ENCODE measurements at regions not wholly inside any gene's neighbourhood (a gene's known extent, or its start where the extent isn't known, plus 50 kb on each side); places are given as distances from the start of the nearest gene placed in this dataset.

DNA sequence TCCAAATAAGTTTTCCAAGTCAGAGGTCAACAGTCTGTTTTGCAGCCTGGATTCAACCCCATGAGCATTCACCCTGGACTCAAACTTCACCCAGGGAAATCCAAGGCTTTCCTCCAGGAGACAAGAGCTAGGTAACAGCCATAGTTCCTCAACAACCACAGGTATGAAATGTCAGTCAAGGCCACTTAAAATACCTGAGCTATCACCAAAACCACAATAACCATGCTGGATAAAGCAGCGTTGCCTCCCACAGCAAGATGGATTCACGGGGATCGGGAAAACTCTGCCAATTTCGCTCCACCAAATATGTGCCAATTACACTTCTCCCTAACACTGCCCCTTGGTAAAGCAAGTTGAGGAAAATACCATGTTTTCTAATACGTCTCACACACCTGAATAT is 444.1 kb upstream of the KLF6 start:
- no peak overlapping the region for H3K27ac ChIP-seq (ENCODE audit: extremely low read depth, low read depth, low read length)
- H3K4me1 ChIP-seq (ENCODE audit: control insufficient read depth, insufficient read depth, low read length) = no peaks in the 10 kb centered on the region
- H3K4me3 ChIP-seq (ENCODE audit: low read depth, low read length) = no peak overlapping the region
- TF ChIP-seq ZNF266 (tag by site-specific recombination; IDR thresholded peaks at IDR 0.05; ENCODE audit: low read depth) = no peak
- TF ChIP-seq ZNF10 (tag by site-specific recombination; IDR thresholded peaks at IDR 0.05) = no peak
- TF ChIP-seq ZFP41 (tag by site-specific recombination; IDR thresholded peaks at IDR 0.05; ENCODE audit: borderline replicate concordance) = no peak
- TF ChIP-seq, protein P1, sequence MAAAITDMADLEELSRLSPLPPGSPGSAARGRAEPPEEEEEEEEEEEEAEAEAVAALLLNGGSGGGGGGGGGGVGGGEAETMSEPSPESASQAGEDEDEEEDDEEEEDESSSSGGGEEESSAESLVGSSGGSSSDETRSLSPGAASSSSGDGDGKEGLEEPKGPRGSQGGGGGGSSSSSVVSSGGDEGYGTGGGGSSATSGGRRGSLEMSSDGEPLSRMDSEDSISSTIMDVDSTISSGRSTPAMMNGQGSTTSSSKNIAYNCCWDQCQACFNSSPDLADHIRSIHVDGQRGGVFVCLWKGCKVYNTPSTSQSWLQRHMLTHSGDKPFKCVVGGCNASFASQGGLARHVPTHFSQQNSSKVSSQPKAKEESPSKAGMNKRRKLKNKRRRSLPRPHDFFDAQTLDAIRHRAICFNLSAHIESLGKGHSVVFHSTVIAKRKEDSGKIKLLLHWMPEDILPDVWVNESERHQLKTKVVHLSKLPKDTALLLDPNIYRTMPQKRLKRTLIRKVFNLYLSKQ (tag by site-specific recombination; IDR thresholded peaks at IDR 0.05; ENCODE audit: borderline replicate concordance) = no peak
- TF ChIP-seq, protein P2, sequence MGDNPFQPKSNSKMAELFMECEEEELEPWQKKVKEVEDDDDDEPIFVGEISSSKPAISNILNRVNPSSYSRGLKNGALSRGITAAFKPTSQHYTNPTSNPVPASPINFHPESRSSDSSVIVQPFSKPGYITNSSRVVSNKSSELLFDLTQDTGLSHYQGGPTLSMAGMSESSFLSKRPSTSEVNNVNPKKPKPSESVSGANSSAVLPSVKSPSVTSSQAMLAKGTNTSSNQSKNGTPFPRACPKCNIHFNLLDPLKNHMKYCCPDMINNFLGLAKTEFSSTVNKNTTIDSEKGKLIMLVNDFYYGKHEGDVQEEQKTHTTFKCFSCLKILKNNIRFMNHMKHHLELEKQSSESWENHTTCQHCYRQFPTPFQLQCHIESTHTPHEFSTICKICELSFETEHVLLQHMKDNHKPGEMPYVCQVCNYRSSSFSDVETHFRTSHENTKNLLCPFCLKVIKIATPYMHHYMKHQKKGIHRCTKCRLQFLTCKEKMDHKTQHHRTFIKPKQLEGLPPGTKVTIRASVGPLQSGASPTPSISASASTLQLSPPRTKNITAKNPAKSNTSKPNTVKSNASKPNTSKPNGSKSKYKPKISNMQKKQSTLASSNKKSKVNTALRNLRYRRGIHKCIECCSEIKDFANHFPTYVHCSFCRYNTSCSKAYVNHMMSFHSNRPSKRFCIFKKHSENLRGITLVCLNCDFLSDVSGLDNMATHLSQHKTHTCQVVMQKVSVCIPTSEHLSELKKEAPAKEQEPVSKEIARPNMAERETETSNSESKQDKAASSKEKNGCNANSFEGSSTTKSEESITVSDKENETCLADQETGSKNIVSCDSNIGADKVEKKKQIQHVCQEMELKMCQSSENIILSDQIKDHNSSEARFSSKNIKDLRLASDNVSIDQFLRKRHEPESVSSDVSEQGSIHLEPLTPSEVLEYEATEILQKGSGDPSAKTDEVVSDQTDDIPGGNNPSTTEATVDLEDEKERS (tag by site-specific recombination; IDR thresholded peaks at IDR 0.05) = no peak
- TF ChIP-seq, protein P3, sequence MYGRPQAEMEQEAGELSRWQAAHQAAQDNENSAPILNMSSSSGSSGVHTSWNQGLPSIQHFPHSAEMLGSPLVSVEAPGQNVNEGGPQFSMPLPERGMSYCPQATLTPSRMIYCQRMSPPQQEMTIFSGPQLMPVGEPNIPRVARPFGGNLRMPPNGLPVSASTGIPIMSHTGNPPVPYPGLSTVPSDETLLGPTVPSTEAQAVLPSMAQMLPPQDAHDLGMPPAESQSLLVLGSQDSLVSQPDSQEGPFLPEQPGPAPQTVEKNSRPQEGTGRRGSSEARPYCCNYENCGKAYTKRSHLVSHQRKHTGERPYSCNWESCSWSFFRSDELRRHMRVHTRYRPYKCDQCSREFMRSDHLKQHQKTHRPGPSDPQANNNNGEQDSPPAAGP (tag by site-specific recombination; IDR thresholded peaks at IDR 0.05) = no peak
- TF ChIP-seq ZNF76 (tag by site-specific recombination; IDR thresholded peaks at IDR 0.05; ENCODE audit: borderline replicate concordance, low read depth) = no peak
- no peak for TF ChIP-seq ZNF23 (tag by site-specific recombination; IDR thresholded peaks at IDR 0.05; ENCODE audit: borderline replicate concordance)
- H3K36me3 ChIP-seq (ENCODE audit: control insufficient read depth in 2 of 2, insufficient read depth in 1 of 2, low read length in 2 of 2) = no peaks in the 10 kb centered on the region
- POLR2A ChIA-PET = interaction anchor here (0.6 kb wide), 1 partner anchor 64 kb away, joined by 3 read pairs; no protein-coding TSS in a partner anchor
- CTCF ChIA-PET = interaction anchor here (0.6 to 1.6 kb wide), 2 partner anchors 18 to 1037 kb away, joined by 3 to 4 read pairs; no protein-coding TSS in a partner anchor
- no peaks in the 10 kb centered on the region for H3K9me3 ChIP-seq (ENCODE audit: control insufficient read depth, insufficient read depth, low read depth, low read length)

DNA sequence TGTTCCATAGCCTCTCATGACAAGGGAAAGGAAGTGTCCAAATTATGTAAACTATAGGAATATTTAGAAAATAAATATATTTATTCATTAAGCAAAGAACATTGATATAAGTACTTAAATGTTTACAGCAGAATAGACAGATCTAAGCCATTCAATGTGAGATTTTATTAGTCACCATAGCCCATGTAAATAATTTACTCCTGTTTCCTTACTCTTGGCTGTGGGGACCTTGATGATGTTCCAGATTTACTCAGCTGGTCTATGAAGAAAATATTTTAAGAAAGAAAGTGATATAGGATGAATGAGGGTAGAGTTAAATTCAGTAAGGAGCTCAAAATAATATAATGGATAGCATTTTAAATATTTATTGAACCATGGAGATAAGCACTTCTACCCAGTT is 442.6 kb upstream of the KLF6 start:
- Histone ChIP-seq H3K4me1 (ENCODE audit: control insufficient read depth, insufficient read depth, low read length) (no peaks in the 10 kb centered on the region), H3K27ac (ENCODE audit: extremely low read depth, low read depth, low read length) (no peak overlapping the region), H3K4me3 (ENCODE audit: low read depth, low read length) (no peak overlapping the region), H3K9me3 (ENCODE audit: control insufficient read depth, insufficient read depth, low read depth, low read length) (no peaks in the 10 kb centered on the region), H3K36me3 (ENCODE audit: control insufficient read depth in 2 of 2, insufficient read depth in 1 of 2, low read length in 2 of 2) (no peaks in the 10 kb centered on the region)
- POLR2A ChIA-PET = no interaction called here
- CTCF ChIA-PET = no interaction called here
- TF ChIP-seq ZNF133 (tag by site-specific recombination; IDR thresholded peaks at IDR 0.05) = no peak
- TF ChIP-seq ZNF670 (tag by site-specific recombination; IDR thresholded peaks at IDR 0.05; ENCODE audit: low read depth) = no peak
- TF ChIP-seq, protein P4, sequence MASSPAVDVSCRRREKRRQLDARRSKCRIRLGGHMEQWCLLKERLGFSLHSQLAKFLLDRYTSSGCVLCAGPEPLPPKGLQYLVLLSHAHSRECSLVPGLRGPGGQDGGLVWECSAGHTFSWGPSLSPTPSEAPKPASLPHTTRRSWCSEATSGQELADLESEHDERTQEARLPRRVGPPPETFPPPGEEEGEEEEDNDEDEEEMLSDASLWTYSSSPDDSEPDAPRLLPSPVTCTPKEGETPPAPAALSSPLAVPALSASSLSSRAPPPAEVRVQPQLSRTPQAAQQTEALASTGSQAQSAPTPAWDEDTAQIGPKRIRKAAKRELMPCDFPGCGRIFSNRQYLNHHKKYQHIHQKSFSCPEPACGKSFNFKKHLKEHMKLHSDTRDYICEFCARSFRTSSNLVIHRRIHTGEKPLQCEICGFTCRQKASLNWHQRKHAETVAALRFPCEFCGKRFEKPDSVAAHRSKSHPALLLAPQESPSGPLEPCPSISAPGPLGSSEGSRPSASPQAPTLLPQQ (tag by site-specific recombination; IDR thresholded peaks at IDR 0.05) = no peak
- TF ChIP-seq, protein P5, sequence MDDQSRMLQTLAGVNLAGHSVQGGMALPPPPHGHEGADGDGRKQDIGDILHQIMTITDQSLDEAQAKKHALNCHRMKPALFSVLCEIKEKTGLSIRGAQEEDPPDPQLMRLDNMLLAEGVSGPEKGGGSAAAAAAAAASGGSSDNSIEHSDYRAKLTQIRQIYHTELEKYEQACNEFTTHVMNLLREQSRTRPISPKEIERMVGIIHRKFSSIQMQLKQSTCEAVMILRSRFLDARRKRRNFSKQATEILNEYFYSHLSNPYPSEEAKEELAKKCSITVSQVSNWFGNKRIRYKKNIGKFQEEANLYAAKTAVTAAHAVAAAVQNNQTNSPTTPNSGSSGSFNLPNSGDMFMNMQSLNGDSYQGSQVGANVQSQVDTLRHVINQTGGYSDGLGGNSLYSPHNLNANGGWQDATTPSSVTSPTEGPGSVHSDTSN (CRISPR knock-in tag; IDR thresholded peaks at IDR 0.05) = no peak
- TF ChIP-seq, protein P6, sequence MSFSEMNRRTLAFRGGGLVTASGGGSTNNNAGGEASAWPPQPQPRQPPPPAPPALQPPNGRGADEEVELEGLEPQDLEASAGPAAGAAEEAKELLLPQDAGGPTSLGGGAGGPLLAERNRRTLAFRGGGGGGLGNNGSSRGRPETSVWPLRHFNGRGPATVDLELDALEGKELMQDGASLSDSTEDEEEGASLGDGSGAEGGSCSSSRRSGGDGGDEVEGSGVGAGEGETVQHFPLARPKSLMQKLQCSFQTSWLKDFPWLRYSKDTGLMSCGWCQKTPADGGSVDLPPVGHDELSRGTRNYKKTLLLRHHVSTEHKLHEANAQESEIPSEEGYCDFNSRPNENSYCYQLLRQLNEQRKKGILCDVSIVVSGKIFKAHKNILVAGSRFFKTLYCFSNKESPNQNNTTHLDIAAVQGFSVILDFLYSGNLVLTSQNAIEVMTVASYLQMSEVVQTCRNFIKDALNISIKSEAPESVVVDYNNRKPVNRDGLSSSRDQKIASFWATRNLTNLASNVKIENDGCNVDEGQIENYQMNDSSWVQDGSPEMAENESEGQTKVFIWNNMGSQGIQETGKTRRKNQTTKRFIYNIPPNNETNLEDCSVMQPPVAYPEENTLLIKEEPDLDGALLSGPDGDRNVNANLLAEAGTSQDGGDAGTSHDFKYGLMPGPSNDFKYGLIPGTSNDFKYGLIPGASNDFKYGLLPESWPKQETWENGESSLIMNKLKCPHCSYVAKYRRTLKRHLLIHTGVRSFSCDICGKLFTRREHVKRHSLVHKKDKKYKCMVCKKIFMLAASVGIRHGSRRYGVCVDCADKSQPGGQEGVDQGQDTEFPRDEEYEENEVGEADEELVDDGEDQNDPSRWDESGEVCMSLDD (tag by site-specific recombination; IDR thresholded peaks at IDR 0.05) = no peak
- no peak for TF ChIP-seq GLI2 (tag by site-specific recombination; IDR thresholded peaks at IDR 0.05; ENCODE audit: borderline replicate concordance, low read depth)
- TF ChIP-seq ZSCAN30 (tag by site-specific recombination; IDR thresholded peaks at IDR 0.05) = no peak
- TF ChIP-seq, protein P7, sequence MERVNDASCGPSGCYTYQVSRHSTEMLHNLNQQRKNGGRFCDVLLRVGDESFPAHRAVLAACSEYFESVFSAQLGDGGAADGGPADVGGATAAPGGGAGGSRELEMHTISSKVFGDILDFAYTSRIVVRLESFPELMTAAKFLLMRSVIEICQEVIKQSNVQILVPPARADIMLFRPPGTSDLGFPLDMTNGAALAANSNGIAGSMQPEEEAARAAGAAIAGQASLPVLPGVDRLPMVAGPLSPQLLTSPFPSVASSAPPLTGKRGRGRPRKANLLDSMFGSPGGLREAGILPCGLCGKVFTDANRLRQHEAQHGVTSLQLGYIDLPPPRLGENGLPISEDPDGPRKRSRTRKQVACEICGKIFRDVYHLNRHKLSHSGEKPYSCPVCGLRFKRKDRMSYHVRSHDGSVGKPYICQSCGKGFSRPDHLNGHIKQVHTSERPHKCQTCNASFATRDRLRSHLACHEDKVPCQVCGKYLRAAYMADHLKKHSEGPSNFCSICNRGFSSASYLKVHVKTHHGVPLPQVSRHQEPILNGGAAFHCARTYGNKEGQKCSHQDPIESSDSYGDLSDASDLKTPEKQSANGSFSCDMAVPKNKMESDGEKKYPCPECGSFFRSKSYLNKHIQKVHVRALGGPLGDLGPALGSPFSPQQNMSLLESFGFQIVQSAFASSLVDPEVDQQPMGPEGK (tag by site-specific recombination; IDR thresholded peaks at IDR 0.05) = no peak
- no peak for TF ChIP-seq KLF7 (tag by site-specific recombination; IDR thresholded peaks at IDR 0.05; ENCODE audit: borderline replicate concordance)
- TF ChIP-seq ZNF548 (tag by site-specific recombination; IDR thresholded peaks at IDR 0.05) = no peak
- TF ChIP-seq SP7 (tag by site-specific recombination; IDR thresholded peaks at IDR 0.05) = no peak
- no peak for TF ChIP-seq ZNF658 (tag by site-specific recombination; IDR thresholded peaks at IDR 0.05)
